ENCODE measurements at regions not wholly inside any gene's neighbourhood (a gene's known extent, or its start where the extent isn't known, plus 50 kb on each side); places are given as distances from the start of the nearest gene placed in this dataset.

DNA sequence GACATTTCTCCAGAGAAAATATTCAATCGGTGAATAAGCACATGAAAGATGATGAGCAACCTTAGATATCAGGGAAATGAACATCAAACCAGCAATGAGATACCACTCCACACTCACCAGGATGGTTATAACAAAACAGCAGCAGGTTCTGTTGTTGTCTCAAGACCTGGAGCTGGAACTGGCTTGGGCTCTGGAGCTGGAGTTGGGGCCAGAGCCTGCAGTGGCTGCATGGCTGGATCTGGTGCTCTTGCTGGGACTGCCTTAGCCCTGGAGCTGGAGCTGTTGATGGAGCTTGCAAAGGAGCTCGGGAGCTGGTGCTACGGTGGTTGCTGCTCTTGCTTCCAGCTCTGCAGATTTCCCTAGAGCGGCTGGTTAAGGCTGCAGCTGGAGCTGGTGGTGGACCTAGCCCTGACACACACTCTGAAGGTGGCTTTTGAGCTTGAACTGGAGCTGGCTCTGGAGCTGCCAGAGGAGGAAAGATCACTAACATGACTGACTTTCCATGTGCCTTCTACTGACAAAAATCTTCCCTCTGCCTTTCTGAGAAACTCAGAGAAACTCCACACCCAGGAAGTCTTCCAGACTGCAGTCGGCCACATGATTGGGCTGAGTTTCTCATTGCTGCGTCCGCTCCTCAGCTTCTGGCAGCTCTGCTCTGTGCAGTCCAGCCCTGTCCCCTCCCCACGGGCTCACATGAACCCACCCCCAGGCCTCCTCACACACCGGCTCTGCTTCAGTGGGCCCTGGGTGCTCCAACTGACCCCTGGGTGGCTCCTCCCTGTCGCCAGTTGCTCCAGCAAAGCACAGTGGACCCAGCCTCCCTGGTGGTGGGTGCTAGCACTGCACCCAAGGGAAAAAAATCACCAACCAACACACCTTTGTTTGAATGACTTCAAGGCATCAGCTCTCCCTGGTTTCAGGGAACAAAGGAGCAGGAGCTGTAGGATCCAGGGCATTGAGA is 139.1 kb upstream of the FMN2 start:
- no peaks in the 10 kb centered on the region for H3F3A ChIP-seq (ENCODE audit: insufficient read depth)
- no peaks in the 10 kb centered on the region for H4K20me1 ChIP-seq (ENCODE audit: low read depth, low read length)
- no peaks in the 10 kb centered on the region for H3K27me3 ChIP-seq (ENCODE audit: low read length)
- no peaks in the 10 kb centered on the region for H3K79me2 ChIP-seq (ENCODE audit: insufficient read depth, low read length)
- TF ChIP-seq EZH2phosphoT487 (conservative IDR thresholded peaks at IDR 0.05; ENCODE audit: low read length), result no peak
- TF ChIP-seq, protein P1, sequence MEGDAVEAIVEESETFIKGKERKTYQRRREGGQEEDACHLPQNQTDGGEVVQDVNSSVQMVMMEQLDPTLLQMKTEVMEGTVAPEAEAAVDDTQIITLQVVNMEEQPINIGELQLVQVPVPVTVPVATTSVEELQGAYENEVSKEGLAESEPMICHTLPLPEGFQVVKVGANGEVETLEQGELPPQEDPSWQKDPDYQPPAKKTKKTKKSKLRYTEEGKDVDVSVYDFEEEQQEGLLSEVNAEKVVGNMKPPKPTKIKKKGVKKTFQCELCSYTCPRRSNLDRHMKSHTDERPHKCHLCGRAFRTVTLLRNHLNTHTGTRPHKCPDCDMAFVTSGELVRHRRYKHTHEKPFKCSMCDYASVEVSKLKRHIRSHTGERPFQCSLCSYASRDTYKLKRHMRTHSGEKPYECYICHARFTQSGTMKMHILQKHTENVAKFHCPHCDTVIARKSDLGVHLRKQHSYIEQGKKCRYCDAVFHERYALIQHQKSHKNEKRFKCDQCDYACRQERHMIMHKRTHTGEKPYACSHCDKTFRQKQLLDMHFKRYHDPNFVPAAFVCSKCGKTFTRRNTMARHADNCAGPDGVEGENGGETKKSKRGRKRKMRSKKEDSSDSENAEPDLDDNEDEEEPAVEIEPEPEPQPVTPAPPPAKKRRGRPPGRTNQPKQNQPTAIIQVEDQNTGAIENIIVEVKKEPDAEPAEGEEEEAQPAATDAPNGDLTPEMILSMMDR (IDR thresholded peaks at IDR 0.05; ENCODE audit: insufficient read depth, low read length, poor library complexity, severe bottlenecking), result no peak
- no peaks in the 10 kb centered on the region for H3K36me3 ChIP-seq (ENCODE audit: low read length)
- H3K9me2 ChIP-seq (replicated peaks; ENCODE audit: insufficient read depth, low read length), result no peaks in the 10 kb centered on the region
- H3K4me3 ChIP-seq (ENCODE audit: insufficient read depth, low read length, poor library complexity, severe bottlenecking), result no peak overlapping the region
- H3K9ac ChIP-seq (ENCODE audit: low read length), result no peak overlapping the region
- no peak overlapping the region for H3K27ac ChIP-seq (ENCODE audit: low read depth, low read length)
- no peaks in the 10 kb centered on the region for H3K9me3 ChIP-seq (ENCODE audit: insufficient read depth, low read length)
- H3K4me2 ChIP-seq (ENCODE audit: low read depth, low read length, poor library complexity, severe bottlenecking), result no peak overlapping the region
- peak overlapping the region; percentile 34 for H2AFZ ChIP-seq (ENCODE audit: low read depth, low read length, severe bottlenecking)

DNA sequence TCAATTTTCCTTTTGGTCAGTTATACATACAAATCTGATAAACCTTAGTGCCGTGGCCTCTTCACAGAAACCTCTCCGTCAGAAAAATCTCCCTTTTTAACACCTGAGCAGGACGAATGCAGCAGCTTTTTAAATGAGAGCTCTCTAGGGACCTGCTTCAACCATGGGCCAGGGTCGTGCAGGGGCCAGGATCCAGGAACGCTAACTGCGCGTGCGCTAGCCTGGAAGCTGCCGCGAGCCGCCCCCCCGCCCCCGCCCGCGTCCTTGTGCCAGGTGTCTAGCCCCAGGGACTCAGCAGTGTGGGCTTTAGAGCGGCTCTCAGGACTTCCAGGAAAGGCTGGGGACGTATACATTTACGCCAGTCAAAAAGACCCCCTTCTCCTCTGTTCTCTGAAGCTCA is 136.8 kb upstream of the FMN2 start:
- Histone ChIP-seq H4K20me1 (ENCODE audit: low read depth, low read length) (no peaks in the 10 kb centered on the region), H3K4me2 (ENCODE audit: low read depth, low read length, poor library complexity, severe bottlenecking) (no peak overlapping the region), H3K27ac (ENCODE audit: low read depth, low read length) (no peak overlapping the region), H3K9me3 (ENCODE audit: insufficient read depth, low read length) (no peaks in the 10 kb centered on the region), H3K9ac (ENCODE audit: low read length) (no peak overlapping the region), H3K36me3 (ENCODE audit: low read length) (no peaks in the 10 kb centered on the region), H3K9me2 (replicated peaks; ENCODE audit: insufficient read depth, low read length) (no peaks in the 10 kb centered on the region), H3K79me2 (ENCODE audit: insufficient read depth, low read length) (no peaks in the 10 kb centered on the region), H3K27me3 (ENCODE audit: low read length) (no peaks in the 10 kb centered on the region), H2AFZ (ENCODE audit: low read depth, low read length, severe bottlenecking) (no peak overlapping the region), H3F3A (ENCODE audit: insufficient read depth) (no peaks in the 10 kb centered on the region), H3K4me3 (ENCODE audit: insufficient read depth, low read length, poor library complexity, severe bottlenecking) (no peak overlapping the region)
- TF ChIP-seq EZH2phosphoT487 (conservative IDR thresholded peaks at IDR 0.05; ENCODE audit: low read length), result no peak
- TF ChIP-seq, protein P1 (IDR thresholded peaks at IDR 0.05; ENCODE audit: insufficient read depth, low read length, poor library complexity, severe bottlenecking), result no peak

DNA sequence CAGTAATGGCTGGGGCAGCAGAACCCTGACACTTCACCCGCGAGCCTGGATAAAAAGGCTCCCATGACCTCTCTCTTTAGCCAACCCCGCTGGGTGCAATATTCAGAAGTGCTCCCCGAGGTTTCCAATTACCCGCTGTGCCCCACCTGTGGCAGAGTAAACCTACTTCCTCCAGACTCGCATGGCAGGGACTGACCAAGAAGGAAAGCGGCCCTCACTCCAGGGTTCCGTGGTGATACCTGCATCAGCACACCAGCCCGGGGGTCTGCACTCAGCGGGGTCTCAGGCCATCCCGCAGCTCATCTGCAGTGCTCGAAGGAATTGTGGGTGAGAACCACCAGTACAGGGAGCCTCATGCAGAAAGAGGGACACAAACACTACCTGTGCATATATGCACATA is 136.3 kb upstream of the FMN2 start:
- Histone ChIP-seq H3K4me3 (ENCODE audit: insufficient read depth, low read length, poor library complexity, severe bottlenecking) (no peak overlapping the region), H3K9me3 (ENCODE audit: insufficient read depth, low read length) (no peaks in the 10 kb centered on the region), H3K27ac (ENCODE audit: low read depth, low read length) (no peak overlapping the region), H3K79me2 (ENCODE audit: insufficient read depth, low read length) (no peaks in the 10 kb centered on the region), H4K20me1 (ENCODE audit: low read depth, low read length) (no peaks in the 10 kb centered on the region), H3F3A (ENCODE audit: insufficient read depth) (no peaks in the 10 kb centered on the region), H2AFZ (ENCODE audit: low read depth, low read length, severe bottlenecking) (no peak overlapping the region), H3K9me2 (replicated peaks; ENCODE audit: insufficient read depth, low read length) (no peaks in the 10 kb centered on the region), H3K27me3 (ENCODE audit: low read length) (no peaks in the 10 kb centered on the region), H3K4me2 (ENCODE audit: low read depth, low read length, poor library complexity, severe bottlenecking) (no peak overlapping the region), H3K9ac (ENCODE audit: low read length) (no peak overlapping the region), H3K36me3 (ENCODE audit: low read length) (no peaks in the 10 kb centered on the region)
- no peak for TF ChIP-seq EZH2phosphoT487 (conservative IDR thresholded peaks at IDR 0.05; ENCODE audit: low read length)
- TF ChIP-seq, protein P1 (IDR thresholded peaks at IDR 0.05; ENCODE audit: insufficient read depth, low read length, poor library complexity, severe bottlenecking), result no peak
